ENCODE measurements at regions not wholly inside any gene's neighbourhood (a gene's known extent, or its start where the extent isn't known, plus 50 kb on each side); places are given as distances from the start of the nearest gene placed in this dataset.

- Histone ChIP-seq H3K36me3 (ENCODE audit: insufficient read depth) (no peaks in the 10 kb centered on the region), H3F3A (replicated peaks; ENCODE audit: low read depth) (no peaks in the 10 kb centered on the region), H3K27me3 (ENCODE audit: insufficient read depth) (no peaks in the 10 kb centered on the region), H3K9me2 (ENCODE audit: insufficient read depth) (no peaks in the 10 kb centered on the region), H3K4me2 (no peak overlapping the region), H3K79me2 (replicated peaks; ENCODE audit: insufficient read depth) (no peaks in the 10 kb centered on the region), H3K4me3 (no peak overlapping the region), H4K20me1 (replicated peaks; ENCODE audit: insufficient read depth) (no peaks in the 10 kb centered on the region), H3K27ac (ENCODE audit: low read depth) (no peak overlapping the region), H2AFZ (no peak overlapping the region), H3K4me1 (ENCODE audit: insufficient read depth) (no peaks in the 10 kb centered on the region)
- no peak for DNase-seq (ENCODE audit: low spot score)
- H3K36me3 Mint-ChIP-seq (ENCODE audit: low read depth): peaks cover 4% of the 10 kb centered on the region; the same call in 2 of the 3 replicates
- H3K4me1 Mint-ChIP-seq: no peaks in the 10 kb centered on the region
- TF ChIP-seq REST (IDR thresholded peaks at IDR 0.05; ENCODE audit: unreplicated experiment): no peak
- TF ChIP-seq ZNF331 (CRISPR knock-in tag; IDR thresholded peaks at IDR 0.05; ENCODE audit: low read depth): no peak
- TF ChIP-seq ZNF114 (CRISPR knock-in tag; IDR thresholded peaks at IDR 0.05): no peak
- no peak for TF ChIP-seq ETS1 (IDR thresholded peaks at IDR 0.05)
- no peak for TF ChIP-seq EZH2phosphoT487 (IDR thresholded peaks at IDR 0.05; ENCODE audit: unreplicated experiment)
- no peak for TF ChIP-seq NANOG (IDR thresholded peaks at IDR 0.05; ENCODE audit: borderline replicate concordance)
- no peak for TF ChIP-seq EZH2 (IDR thresholded peaks at IDR 0.05; ENCODE audit: low read depth, unreplicated experiment)
- TF ChIP-seq CREB1 (CRISPR knock-in tag; IDR thresholded peaks at IDR 0.05; ENCODE audit: low read depth): no peak
- no peak for TF ChIP-seq POLR2AphosphoS5 (IDR thresholded peaks at IDR 0.05; ENCODE audit: low read depth)
- H3K27ac Mint-ChIP-seq: no peak overlapping the region
- no peak overlapping the region for H3K4me3 Mint-ChIP-seq
- peaks cover 4% of the 10 kb centered on the region for H3K9me3 Mint-ChIP-seq
- no peaks in the 10 kb centered on the region for H3K27me3 Mint-ChIP-seq (ENCODE audit: insufficient read depth, low read depth, poor library complexity)
- no peak for ATAC-seq
Measured at GRCh38 chr2:146213674-146214073, 1631.2 kb upstream of the ACVR2A start.

GRCh38 chr2:146212602-146213001, 1632.2 kb upstream of the ACVR2A start:
- ATAC-seq (no peak), DNase-seq (ENCODE audit: low spot score) (no peak)
- no peaks in the 10 kb centered on the region for H3K27me3 Mint-ChIP-seq (ENCODE audit: insufficient read depth, low read depth, poor library complexity)
- no peaks in the 10 kb centered on the region for H3K9me2 ChIP-seq (ENCODE audit: insufficient read depth)
- H2AFZ ChIP-seq: no peak overlapping the region
- no peaks in the 10 kb centered on the region for H3K4me1 ChIP-seq (ENCODE audit: insufficient read depth)
- H3K27ac ChIP-seq (ENCODE audit: low read depth): no peak overlapping the region
- H3K27me3 ChIP-seq (ENCODE audit: insufficient read depth): no peaks in the 10 kb centered on the region
- H3F3A ChIP-seq (replicated peaks; ENCODE audit: low read depth): no peaks in the 10 kb centered on the region
- H3K4me1 Mint-ChIP-seq: no peaks in the 10 kb centered on the region
- no peaks in the 10 kb centered on the region for H3K36me3 ChIP-seq (ENCODE audit: insufficient read depth)
- no peak overlapping the region for H3K27ac Mint-ChIP-seq
- H3K4me3 ChIP-seq: no peak overlapping the region
- no peak overlapping the region for H3K4me2 ChIP-seq
- peaks cover 4% of the 10 kb centered on the region; the same call in 2 of the 3 replicates for H3K36me3 Mint-ChIP-seq (ENCODE audit: low read depth)
- H3K4me3 Mint-ChIP-seq: no peak overlapping the region
- H3K9me3 Mint-ChIP-seq: peaks cover 4% of the 10 kb centered on the region
- no peaks in the 10 kb centered on the region for H3K79me2 ChIP-seq (replicated peaks; ENCODE audit: insufficient read depth)
- H4K20me1 ChIP-seq (replicated peaks; ENCODE audit: insufficient read depth): no peaks in the 10 kb centered on the region
- no peak for TF ChIP-seq EZH2 (IDR thresholded peaks at IDR 0.05; ENCODE audit: low read depth, unreplicated experiment)
- TF ChIP-seq REST (IDR thresholded peaks at IDR 0.05; ENCODE audit: unreplicated experiment): no peak
- no peak for TF ChIP-seq POLR2AphosphoS5 (IDR thresholded peaks at IDR 0.05; ENCODE audit: low read depth)
- TF ChIP-seq CTCF (conservative IDR thresholded peaks at IDR 0.05; ENCODE audit: low read depth in 2 of 2): no peak
- no peak for TF ChIP-seq ZNF331 (CRISPR knock-in tag; IDR thresholded peaks at IDR 0.05; ENCODE audit: low read depth)
- no peak for TF ChIP-seq STAT1 (IDR thresholded peaks at IDR 0.05; ENCODE audit: unreplicated experiment)
- TF ChIP-seq NANOG (IDR thresholded peaks at IDR 0.05; ENCODE audit: borderline replicate concordance): no peak

All from GM23338 (cell line).